ENCODE measurements at regions not wholly inside any gene's neighbourhood (a gene's known extent, or its start where the extent isn't known, plus 50 kb on each side); places are given as distances from the start of the nearest gene placed in this dataset.
"Not testable (repeated sequence)": the region's sequence is repeated elsewhere in the genome, so short reads cannot be mapped to it uniquely, and the experiment has no call there.

GRCh38 chr2:89827829-89828228, 1136.4 kb downstream of the RPIA start:
- not testable (repeated sequence) for H3K36me3 ChIP-seq (ENCODE audit: control insufficient read depth in 3 of 3, insufficient read depth in 2 of 3, low read depth in 1 of 3, low read length in 3 of 3); DNase-seq; H3K27me3 ChIP-seq (ENCODE audit: control insufficient read depth in 3 of 3, insufficient read depth in 3 of 3, low read length in 3 of 3); H3K4me1 ChIP-seq (ENCODE audit: control insufficient read depth in 3 of 3, insufficient read depth in 2 of 3, low read depth in 1 of 3, low read length in 2 of 3); FAIRE-seq; H3K4me3 ChIP-seq (ENCODE audit: low read depth in 1 of 3, low read length in 3 of 3); H3K27ac ChIP-seq (ENCODE audit: low read depth in 1 of 3, low read length in 2 of 3)
- peaks cover 7 to 26% of the 10 kb centered on the region in 2 donors for H3K9me3 ChIP-seq (ENCODE audit: control insufficient read depth in 2 of 2, insufficient read depth in 1 of 2, low read depth in 1 of 2, low read length in 1 of 2)
- WGBS, 3 donors, result 59 to 73% (median 67%) methylated on average over 2 of the region's 2 CpGs

GRCh38 chr2:89828416-89828815, 1136.9 kb downstream of the RPIA start:
- 70 to 73% (median 70%) methylated on average over 4 of the region's 4 CpGs for WGBS, 3 donors
- peaks cover 7 to 31% of the 10 kb centered on the region in 2 donors for H3K9me3 ChIP-seq (ENCODE audit: control insufficient read depth in 2 of 2, insufficient read depth in 1 of 2, low read depth in 1 of 2, low read length in 1 of 2)
- H3K27me3 ChIP-seq (ENCODE audit: control insufficient read depth in 3 of 3, insufficient read depth in 3 of 3, low read length in 3 of 3); H3K4me3 ChIP-seq (ENCODE audit: low read depth in 1 of 3, low read length in 3 of 3); H3K36me3 ChIP-seq (ENCODE audit: control insufficient read depth in 3 of 3, insufficient read depth in 2 of 3, low read depth in 1 of 3, low read length in 3 of 3); FAIRE-seq; H3K4me1 ChIP-seq (ENCODE audit: control insufficient read depth in 3 of 3, insufficient read depth in 2 of 3, low read depth in 1 of 3, low read length in 2 of 3); DNase-seq; H3K27ac ChIP-seq (ENCODE audit: low read depth in 1 of 3, low read length in 2 of 3): not testable (repeated sequence)

GRCh38 chr2:89828961-89829631, 1137.6 kb downstream of the RPIA start:
- not testable (repeated sequence) for FAIRE-seq; H3K4me3 ChIP-seq (ENCODE audit: low read depth in 1 of 3, low read length in 3 of 3)

GRCh38 chr2:89829828-89830227, 1138.4 kb downstream of the RPIA start:
- Histone ChIP-seq H3K9me3 (ENCODE audit: control insufficient read depth in 2 of 2, insufficient read depth in 1 of 2, low read depth in 1 of 2, low read length in 1 of 2) (peaks cover 7 to 34% of the 10 kb centered on the region in 2 donors), H3K4me1 (ENCODE audit: control insufficient read depth in 3 of 3, insufficient read depth in 2 of 3, low read depth in 1 of 3, low read length in 2 of 3) (no peaks in the 10 kb centered on the region), H3K27ac (ENCODE audit: low read depth in 1 of 3, low read length in 2 of 3) (no peak overlapping the region), H3K36me3 (ENCODE audit: control insufficient read depth in 3 of 3, insufficient read depth in 2 of 3, low read depth in 1 of 3, low read length in 3 of 3) (no peaks in the 10 kb centered on the region), H3K27me3 (ENCODE audit: control insufficient read depth in 3 of 3, insufficient read depth in 3 of 3, low read length in 3 of 3) (no peaks in the 10 kb centered on the region), H3K4me3 (ENCODE audit: low read depth in 1 of 3, low read length in 3 of 3) (no peak overlapping the region)
- 74 to 77% (median 76%) methylated on average over 6 of the region's 6 CpGs for WGBS, 3 donors
- DNase-seq (no peak), FAIRE-seq (no peak)

More at GRCh38 chr2:89828961-89829631, 1137.6 kb downstream of the RPIA start:
- H3K9me3 ChIP-seq (ENCODE audit: control insufficient read depth in 2 of 2, insufficient read depth in 1 of 2, low read depth in 1 of 2, low read length in 1 of 2), result peaks cover 7 to 32% of the 10 kb centered on the region in 2 donors
- H3K36me3 ChIP-seq (ENCODE audit: control insufficient read depth in 3 of 3, insufficient read depth in 2 of 3, low read depth in 1 of 3, low read length in 3 of 3); H3K27ac ChIP-seq (ENCODE audit: low read depth in 1 of 3, low read length in 2 of 3); H3K27me3 ChIP-seq (ENCODE audit: control insufficient read depth in 3 of 3, insufficient read depth in 3 of 3, low read length in 3 of 3); H3K4me1 ChIP-seq (ENCODE audit: control insufficient read depth in 3 of 3, insufficient read depth in 2 of 3, low read depth in 1 of 3, low read length in 2 of 3): not testable (repeated sequence)
- DNase-seq, result peak; percentile 21 to 45
- WGBS, 3 donors, result 56 to 66% (median 66%) methylated on average over 8 of the region's 8 CpGs

- H3K9me3 ChIP-seq (ENCODE audit: control insufficient read depth in 2 of 2, insufficient read depth in 1 of 2, low read depth in 1 of 2, low read length in 1 of 2), result peaks cover 7 to 31% of the 10 kb centered on the region in 2 donors
- not testable (repeated sequence) for DNase-seq; H3K4me1 ChIP-seq (ENCODE audit: control insufficient read depth in 3 of 3, insufficient read depth in 2 of 3, low read depth in 1 of 3, low read length in 2 of 3); H3K27ac ChIP-seq (ENCODE audit: low read depth in 1 of 3, low read length in 2 of 3); H3K36me3 ChIP-seq (ENCODE audit: control insufficient read depth in 3 of 3, insufficient read depth in 2 of 3, low read depth in 1 of 3, low read length in 3 of 3); FAIRE-seq; H3K27me3 ChIP-seq (ENCODE audit: control insufficient read depth in 3 of 3, insufficient read depth in 3 of 3, low read length in 3 of 3); H3K4me3 ChIP-seq (ENCODE audit: low read depth in 1 of 3, low read length in 3 of 3)
- 71 to 77% (median 73%) methylated on average over 14 of the region's 14 CpGs for WGBS, 3 donors
These were observed 1139.1 kb downstream of the RPIA start for GRCh38 chr2:89830341-89831218.

- WGBS, 3 donors, result 73 to 79% (median 75%) methylated on average over 17 of the region's 17 CpGs
- Histone ChIP-seq H3K4me3 (ENCODE audit: low read depth in 1 of 3, low read length in 3 of 3) (no peak overlapping the region), H3K9me3 (ENCODE audit: control insufficient read depth in 2 of 2, insufficient read depth in 1 of 2, low read depth in 1 of 2, low read length in 1 of 2) (peaks cover 7 to 40% of the 10 kb centered on the region in 2 donors), H3K4me1 (ENCODE audit: control insufficient read depth in 3 of 3, insufficient read depth in 2 of 3, low read depth in 1 of 3, low read length in 2 of 3) (no peaks in the 10 kb centered on the region), H3K36me3 (ENCODE audit: control insufficient read depth in 3 of 3, insufficient read depth in 2 of 3, low read depth in 1 of 3, low read length in 3 of 3) (no peaks in the 10 kb centered on the region), H3K27me3 (ENCODE audit: control insufficient read depth in 3 of 3, insufficient read depth in 3 of 3, low read length in 3 of 3) (no peaks in the 10 kb centered on the region), H3K27ac (ENCODE audit: low read depth in 1 of 3, low read length in 2 of 3) (no peak overlapping the region)
- no peak for FAIRE-seq
- DNase-seq, result peak in 1 of 2 donors; percentile 50
These were observed 1140.4 kb downstream of the RPIA start for GRCh38 chr2:89831641-89832498.

- DNase-seq (peak; percentile 24 to 54), FAIRE-seq (no peak)
- Histone ChIP-seq H3K27me3 (ENCODE audit: control insufficient read depth in 3 of 3, insufficient read depth in 3 of 3, low read length in 3 of 3) (no peaks in the 10 kb centered on the region), H3K4me3 (ENCODE audit: low read depth in 1 of 3, low read length in 3 of 3) (no peak overlapping the region), H3K36me3 (ENCODE audit: control insufficient read depth in 3 of 3, insufficient read depth in 2 of 3, low read depth in 1 of 3, low read length in 3 of 3) (no peaks in the 10 kb centered on the region), H3K27ac (ENCODE audit: low read depth in 1 of 3, low read length in 2 of 3) (no peak overlapping the region), H3K4me1 (ENCODE audit: control insufficient read depth in 3 of 3, insufficient read depth in 2 of 3, low read depth in 1 of 3, low read length in 2 of 3) (no peaks in the 10 kb centered on the region), H3K9me3 (ENCODE audit: control insufficient read depth in 2 of 2, insufficient read depth in 1 of 2, low read depth in 1 of 2, low read length in 1 of 2) (peaks cover 6 to 45% of the 10 kb centered on the region in 2 donors)
- WGBS, 3 donors, result 75 to 78% (median 78%) methylated on average over 12 of the region's 12 CpGs
These were observed 1141.8 kb downstream of the RPIA start for GRCh38 chr2:89833116-89833779.

- FAIRE-seq, result no peak
- 69 to 74% (median 72%) methylated on average over 4 of the region's 4 CpGs for WGBS, 3 donors
These were observed 1142.3 kb downstream of the RPIA start for GRCh38 chr2:89833780-89834117.

More at GRCh38 chr2:89833780-89834117, 1142.3 kb downstream of the RPIA start:
- Histone ChIP-seq H3K4me1 (ENCODE audit: control insufficient read depth in 3 of 3, insufficient read depth in 2 of 3, low read depth in 1 of 3, low read length in 2 of 3) (no peaks in the 10 kb centered on the region), H3K27ac (ENCODE audit: low read depth in 1 of 3, low read length in 2 of 3) (no peak overlapping the region), H3K27me3 (ENCODE audit: control insufficient read depth in 3 of 3, insufficient read depth in 3 of 3, low read length in 3 of 3) (no peaks in the 10 kb centered on the region), H3K36me3 (ENCODE audit: control insufficient read depth in 3 of 3, insufficient read depth in 2 of 3, low read depth in 1 of 3, low read length in 3 of 3) (no peaks in the 10 kb centered on the region), H3K9me3 (ENCODE audit: control insufficient read depth in 2 of 2, insufficient read depth in 1 of 2, low read depth in 1 of 2, low read length in 1 of 2) (peaks cover 6 to 47% of the 10 kb centered on the region in 2 donors), H3K4me3 (ENCODE audit: low read depth in 1 of 3, low read length in 3 of 3) (no peak overlapping the region)
- peak; percentile 28 to 63 for DNase-seq
